HL-60 (cell line): ENCODE measurements at regions not wholly inside any gene's neighbourhood (a gene's known extent, or its start where the extent isn't known, plus 50 kb on each side); places are given as distances from the start of the nearest gene placed in this dataset.

Source experiments
- DNase-seq, 2 experiments: peaks; one replicate each; pipeline ENCODE4 v3.0.0-alpha.2; 2010 to 2020; ENCODE audit warnings: low read depth in 1 of 2, low spot score in 1 of 2
- H3K27ac ChIP-seq: fragments of 250-450 bp; sonication (Bioruptor Pico); replicated peaks from 2 replicates; pipeline ENCODE4 v1.5.1; 2020; ENCODE audit warnings: mild to moderate bottlenecking, moderate library complexity
- H3K27me3 ChIP-seq: fragments of 250-450 bp; sonication (Bioruptor Pico); 2 replicates; pipeline ENCODE4 v1.5.1; 2021; ENCODE audit warnings: mild to moderate bottlenecking, moderate library complexity; ENCODE audit not compliant: insufficient read depth, poor library complexity, severe bottlenecking
- H3K4me3 ChIP-seq: replicated peaks from 2 replicates; pipeline ENCODE4 v1.5.1; 2011; ENCODE audit warnings: mild to moderate bottlenecking, control low read depth, low read length; ENCODE audit not compliant: insufficient read depth
- CTCF ChIP-seq: IDR thresholded peaks from one replicate; pipeline ENCODE4 v1.5.1; 2011; ENCODE audit warnings: low read length, control low read depth, inconsistent platforms; ENCODE audit not compliant: insufficient read depth
- GABPA ChIP-seq: IDR thresholded peaks from 2 replicates; pipeline ENCODE4 v1.6.1; 2012; ENCODE audit warnings: low read depth
- POLR2AphosphoS5 ChIP-seq: IDR thresholded peaks from 2 replicates; pipeline ENCODE4 v1.6.1; 2012; ENCODE audit warnings: low read depth
- REST ChIP-seq: IDR thresholded peaks from 2 replicates; pipeline ENCODE4 v1.6.1; 2012; ENCODE audit warnings: low read depth; ENCODE audit not compliant: insufficient replicate concordance
- SPI1 ChIP-seq: IDR thresholded peaks from 2 replicates; pipeline ENCODE4 v1.6.1; 2012; ENCODE audit warnings: low read depth, mild to moderate bottlenecking, borderline replicate concordance

GRCh38 chr10:89836840-89837164 is 135.4 kb downstream of the KIF20B start:
- H3K27me3 ChIP-seq = peaks cover 36% of the 10 kb centered on the region
- TF ChIP-seq REST = no peak
- no peak for TF ChIP-seq GABPA
- TF ChIP-seq CTCF = no peak
- no peak for TF ChIP-seq POLR2AphosphoS5
- TF ChIP-seq SPI1 = no peak
- no peak overlapping the region for H3K27ac ChIP-seq
- peak overlapping the region; percentile 50 for H3K4me3 ChIP-seq
- DNase-seq = no peak

GRCh38 chr10:89837165-89838043 is 136.0 kb downstream of the KIF20B start:
- Histone ChIP-seq H3K27ac (no peak overlapping the region), H3K4me3 (peak overlapping the region; percentile 50), H3K27me3 (peaks cover 36% of the 10 kb centered on the region)
- TF ChIP-seq CTCF (no peak), POLR2AphosphoS5 (no peak), REST (no peak), GABPA (no peak), SPI1 (no peak)
- no peak for DNase-seq

- H3K27ac ChIP-seq = no peak overlapping the region
- no peak for TF ChIP-seq CTCF
- no peak for TF ChIP-seq REST
- TF ChIP-seq SPI1 = no peak
- TF ChIP-seq POLR2AphosphoS5 = no peak
- no peak for TF ChIP-seq GABPA
- no peak for DNase-seq
- H3K27me3 ChIP-seq = peaks cover 34% of the 10 kb centered on the region
- peak overlapping the region; percentile 50 for H3K4me3 ChIP-seq
Observed at GRCh38 chr10:89838044-89838615, 136.7 kb downstream of the KIF20B start.
